GM19455 (cell line): ENCODE measurements at regions not wholly inside any gene's neighbourhood (a gene's known extent, or its start where the extent isn't known, plus 50 kb on each side); places are given as distances from the start of the nearest gene placed in this dataset.

Experiments used
- ATAC-seq: cut with Tn5 transposase; IDR thresholded peaks from one replicate; pipeline ENCODE4 v1.9.1; 2021; ENCODE audit not compliant: unreplicated experiment

DNA sequence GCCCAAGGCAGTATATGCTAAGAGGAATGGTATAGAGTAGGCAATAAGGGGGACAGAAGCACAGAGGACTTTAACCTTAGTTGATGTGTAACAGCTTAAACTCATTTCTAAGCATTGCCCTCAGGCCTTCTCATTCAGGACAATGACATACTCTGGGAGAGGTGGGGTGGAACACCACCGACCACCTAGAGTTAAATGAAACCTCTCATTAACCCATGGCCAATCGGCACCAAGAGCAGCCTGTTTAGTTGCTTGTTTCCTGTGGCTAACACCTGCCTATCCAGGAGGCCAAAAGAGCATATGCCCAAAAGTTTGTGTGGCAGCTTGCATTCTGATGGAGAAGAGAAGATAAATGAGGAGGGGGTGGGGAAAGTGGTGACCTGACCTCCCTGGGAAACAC lies 50.0 kb downstream of the PABIR2 start:
- ATAC-seq: no peak

DNA sequence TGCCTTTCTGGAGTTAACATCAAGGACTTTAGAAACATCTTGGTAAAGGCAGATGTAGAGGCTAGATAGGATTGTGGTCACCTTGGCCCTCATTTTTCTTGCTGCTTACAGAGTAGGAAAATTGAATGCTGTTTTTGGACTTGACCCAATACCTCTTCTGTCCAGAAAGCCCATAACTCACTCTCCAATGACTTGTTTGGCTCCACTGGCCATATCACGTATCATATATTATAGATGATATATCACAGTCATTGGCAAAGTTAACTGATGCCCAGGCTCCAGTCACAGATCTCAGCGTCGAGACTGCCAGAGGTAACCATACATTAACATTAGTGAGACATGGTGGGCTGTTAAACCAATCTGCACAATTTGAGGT lies 50.6 kb downstream of the PABIR2 start:
- no peak for ATAC-seq

DNA sequence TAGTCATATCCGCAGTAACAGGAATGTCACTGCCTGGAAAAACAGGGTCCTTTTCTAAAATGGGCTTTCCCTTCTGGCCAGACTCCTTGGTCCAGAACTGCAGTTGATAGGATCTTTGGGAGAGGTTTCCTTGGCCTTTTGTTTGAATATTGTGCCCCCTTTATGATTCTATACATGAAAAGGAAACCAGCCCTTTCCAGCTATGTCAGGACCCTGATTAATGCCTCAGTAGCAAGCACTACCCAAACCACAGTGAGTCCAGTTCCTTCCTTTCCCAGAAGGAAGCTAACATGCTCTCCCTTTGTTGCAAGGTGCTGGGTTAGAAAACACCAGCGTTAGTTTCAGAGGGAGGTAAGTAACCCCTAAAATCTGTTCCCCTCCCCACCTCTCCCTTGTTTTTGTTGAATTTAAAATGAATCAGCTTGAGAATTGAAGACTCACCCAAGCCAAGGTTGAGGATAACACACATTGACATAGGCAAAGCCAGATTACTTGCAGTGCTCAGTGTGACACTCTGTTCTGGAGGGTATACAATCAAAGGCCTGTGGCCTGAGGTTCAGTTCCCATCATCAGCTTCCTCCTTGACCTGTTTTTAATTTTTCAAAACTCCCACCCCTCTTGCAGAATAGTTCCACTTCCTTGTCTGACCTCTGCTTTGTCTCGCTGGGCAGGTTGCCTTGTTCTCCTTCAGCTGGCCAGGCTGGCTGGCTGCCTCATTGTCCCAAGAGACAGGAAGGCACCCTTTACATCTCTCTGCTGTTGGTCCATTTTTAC lies 51.2 kb downstream of the PABIR2 start:
- ATAC-seq: no peak

DNA sequence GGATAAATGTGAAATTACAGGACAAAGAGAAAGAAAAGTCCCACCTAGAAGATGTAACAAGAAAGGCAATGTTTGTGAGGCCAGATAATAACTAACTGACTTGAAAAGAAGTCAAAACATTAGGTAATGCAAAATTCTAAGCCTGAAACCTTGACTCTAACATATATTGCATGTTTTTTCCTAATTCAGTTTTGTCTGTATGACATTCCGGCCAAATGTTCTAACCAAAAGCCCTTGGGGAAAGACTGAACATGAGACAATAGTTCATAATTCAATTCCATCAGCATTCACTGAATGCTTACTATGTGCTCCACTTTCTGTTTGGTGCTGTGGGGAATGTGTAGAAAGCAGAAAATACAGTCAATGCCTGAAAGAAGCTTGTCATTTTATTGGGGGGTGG lies 53.9 kb downstream of the PABIR2 start:
- ATAC-seq: no peak

DNA sequence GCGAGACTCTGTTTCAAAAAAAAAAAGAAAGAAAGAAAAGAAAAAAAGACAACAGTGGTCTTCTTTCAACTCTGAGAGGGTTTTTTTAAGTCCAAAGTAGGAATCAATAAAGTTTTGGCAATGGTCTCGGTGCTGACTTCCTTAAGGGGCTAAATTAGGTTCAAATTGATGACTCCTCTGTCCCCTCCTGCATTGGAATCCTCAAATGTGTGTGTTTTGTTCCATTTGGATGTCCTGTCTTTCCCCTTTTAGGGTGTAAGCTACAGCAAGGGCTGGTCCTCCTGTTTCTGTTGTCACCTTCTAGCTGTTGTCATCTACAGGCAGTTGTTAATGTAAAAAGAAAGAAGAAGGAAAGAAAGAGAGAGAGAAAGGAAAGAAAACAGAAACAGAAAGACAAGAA lies 54.4 kb downstream of the PABIR2 start:
- ATAC-seq: no peak

DNA sequence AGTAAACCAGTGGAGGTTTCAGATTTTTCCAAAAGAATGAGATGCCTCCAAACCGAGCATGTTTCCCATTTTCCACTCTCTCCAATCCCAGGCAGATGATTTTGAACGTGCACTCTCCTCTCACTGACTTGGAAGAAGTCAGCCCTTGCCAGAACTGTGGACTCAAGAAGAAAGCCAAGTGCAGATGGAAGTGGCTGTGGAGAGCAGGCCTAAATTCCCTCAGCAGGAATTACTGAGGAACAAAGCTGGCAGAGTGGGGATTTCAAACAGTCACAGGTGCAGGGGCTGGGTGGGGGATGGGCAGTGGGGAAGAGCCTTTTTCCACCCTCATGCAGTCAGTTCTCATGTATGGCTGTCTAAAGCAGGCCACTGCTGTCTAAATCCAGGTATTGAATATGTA lies 55.3 kb downstream of the PABIR2 start:
- ATAC-seq: no peak

DNA sequence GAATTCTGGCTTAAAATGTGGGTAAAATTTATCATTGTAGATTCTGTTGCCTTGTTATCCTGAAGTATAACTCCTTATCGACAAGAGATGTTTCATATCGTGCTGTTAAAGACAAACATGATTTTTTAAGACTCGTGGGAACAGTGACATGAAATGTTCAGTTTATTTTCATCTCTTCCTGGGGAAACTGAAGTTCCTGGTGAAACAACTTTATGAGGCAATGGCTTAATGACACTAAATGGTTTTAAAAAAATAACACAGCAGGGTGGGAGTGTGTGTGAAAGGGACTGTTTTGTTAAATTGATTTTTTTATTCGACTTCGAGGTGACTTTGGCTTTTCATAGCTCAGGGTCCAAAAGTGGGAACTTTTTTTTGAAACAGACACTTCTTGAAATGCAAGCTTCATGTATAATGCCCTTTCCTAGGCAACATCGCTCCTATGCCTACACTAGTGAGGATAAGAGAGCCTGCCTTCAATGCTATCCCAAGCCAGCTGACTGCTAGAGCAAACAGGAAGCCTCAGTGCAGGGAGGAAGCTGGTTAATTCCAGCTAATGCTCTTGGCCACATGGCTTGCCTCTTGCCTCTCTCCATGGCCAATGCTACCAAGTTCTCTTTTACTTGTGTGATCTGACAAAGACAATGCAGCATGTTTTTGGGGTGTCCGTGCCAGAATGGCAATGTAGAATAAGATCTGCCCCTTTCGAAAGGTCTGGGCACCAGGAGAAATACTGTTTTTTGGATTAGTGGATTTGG lies 57.8 kb downstream of the PABIR2 start:
- ATAC-seq: no peak

DNA sequence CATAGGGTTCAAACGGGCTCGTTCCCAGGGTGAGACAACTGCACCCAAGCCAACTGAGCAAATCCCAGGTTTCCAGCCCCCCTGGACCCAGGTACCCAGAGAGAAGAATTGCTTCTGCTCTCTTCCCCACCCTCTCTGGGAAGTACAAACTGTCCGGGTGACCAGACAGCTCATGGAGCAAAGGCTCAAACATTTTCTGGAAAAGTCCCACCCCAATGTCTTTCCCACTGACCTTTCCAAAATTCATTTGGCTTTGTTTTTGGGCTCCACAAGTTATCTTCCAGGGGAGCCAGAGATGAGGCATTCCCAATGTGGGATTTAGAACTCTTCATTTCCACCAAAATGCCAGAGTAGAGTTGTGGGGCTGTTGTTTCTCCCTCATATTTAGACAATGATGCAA lies 58.6 kb downstream of the PABIR2 start:
- ATAC-seq: no peak

DNA sequence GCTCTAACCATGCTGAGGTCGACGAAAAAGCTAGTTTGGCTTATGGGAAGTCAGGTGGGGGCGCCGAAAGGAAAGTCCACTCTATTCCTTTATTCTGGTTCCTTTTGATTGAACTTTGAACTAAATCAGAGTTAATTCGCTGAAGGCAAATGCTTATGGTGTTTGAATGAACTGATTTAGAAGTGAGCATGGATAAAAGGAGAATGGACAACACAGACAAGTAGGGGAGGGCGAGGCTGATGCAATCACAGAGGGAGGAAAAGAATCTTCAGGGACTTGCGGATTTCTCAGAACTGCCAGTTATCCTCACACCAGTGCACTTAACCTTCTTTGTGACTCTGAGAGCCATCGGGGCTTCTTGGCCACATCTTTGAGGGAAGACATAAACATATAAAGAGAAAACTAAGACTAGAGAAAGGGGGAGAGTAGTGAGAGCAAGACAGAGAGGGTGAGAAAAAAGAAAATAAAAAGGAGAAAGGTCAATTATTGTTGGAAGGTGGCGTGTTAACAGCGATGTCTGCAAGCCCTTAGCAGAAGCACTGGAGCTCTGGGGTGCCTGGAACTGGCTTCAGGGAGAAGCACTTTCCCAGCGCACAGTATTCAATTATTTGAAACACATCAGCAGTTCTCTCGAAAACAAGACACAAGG lies 59.2 kb downstream of the PABIR2 start:
- no peak for ATAC-seq

DNA sequence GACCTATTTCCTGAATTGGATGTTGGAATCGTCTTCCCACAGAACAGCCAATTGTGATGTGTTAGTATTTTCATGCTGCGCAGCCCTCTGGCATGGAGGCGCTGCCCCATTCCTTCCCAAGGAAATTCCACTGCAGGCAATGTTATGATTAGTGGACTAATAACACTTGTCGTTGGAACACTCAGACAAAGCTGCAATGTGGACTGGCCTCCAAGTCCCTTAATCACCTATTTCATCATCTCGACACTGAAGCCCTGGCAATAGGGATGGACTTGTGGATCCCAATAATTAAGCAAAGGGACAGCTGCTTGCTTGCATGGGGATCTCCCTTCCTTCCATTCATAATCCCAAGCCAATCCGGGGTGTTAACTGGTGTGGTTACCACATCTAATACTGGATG lies 59.9 kb downstream of the PABIR2 start:
- ATAC-seq: no peak

DNA sequence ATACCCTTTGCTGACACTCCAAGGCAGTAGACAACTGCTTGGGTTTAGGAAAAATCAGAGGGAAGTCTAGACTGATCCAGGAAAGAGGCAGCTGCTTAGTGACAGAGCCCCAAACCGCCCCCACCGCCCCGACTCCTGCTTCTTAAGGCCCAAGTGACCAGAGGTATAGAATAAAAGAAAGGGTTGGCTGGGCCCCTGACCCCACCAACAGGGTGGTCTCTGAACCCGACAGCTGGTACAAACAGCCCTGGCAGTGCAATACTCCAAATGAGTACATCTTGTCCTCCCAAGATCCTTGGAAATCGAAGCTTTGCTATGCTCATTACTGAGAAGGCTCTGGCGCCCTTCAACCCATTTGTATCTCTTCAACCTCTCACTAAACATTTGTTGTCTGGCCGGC lies 60.6 kb downstream of the PABIR2 start:
- no peak for ATAC-seq

DNA sequence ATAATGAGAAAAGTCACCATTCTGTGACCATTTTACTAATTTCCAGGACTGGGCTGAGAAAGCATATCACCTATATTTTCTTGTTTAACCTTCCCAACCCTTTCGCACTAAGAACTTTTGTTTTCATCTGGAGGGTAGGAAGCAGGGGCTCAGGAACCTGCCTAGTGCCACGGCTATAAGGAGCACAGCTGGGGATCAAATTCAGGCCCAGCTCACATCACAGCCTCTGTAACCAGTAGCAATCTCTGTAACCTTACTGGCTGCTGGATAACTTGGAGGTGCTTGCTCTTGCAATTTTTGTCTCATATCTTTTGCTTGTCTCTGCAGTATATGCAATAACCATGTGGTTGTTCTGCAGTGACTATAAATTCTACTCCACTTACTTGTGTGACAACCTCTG lies 62.0 kb downstream of the PABIR2 start:
- no peak for ATAC-seq

DNA sequence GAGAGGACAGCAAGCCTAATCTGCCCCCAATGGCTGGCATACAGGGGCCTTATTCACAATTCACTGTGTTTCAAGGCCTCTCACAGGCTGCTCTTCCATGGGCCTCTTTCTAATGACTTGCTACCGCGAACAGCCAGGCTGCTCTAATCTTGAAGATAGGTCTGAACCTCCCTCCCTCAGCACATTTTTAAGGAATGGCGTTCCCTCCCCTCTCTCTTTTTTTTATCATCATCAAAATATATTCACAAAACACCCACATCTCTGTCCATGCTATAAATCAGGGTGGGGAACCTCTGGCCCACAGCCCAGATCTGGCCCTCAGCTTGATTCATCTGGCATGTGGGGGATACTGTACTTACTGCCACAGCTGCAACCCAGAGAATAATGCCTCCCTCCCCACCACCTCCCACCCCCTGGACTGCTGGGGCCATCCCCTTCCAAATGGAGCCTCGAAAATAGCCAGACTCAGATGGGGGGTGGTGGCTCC lies 62.5 kb downstream of the PABIR2 start:
- no peak for ATAC-seq

DNA sequence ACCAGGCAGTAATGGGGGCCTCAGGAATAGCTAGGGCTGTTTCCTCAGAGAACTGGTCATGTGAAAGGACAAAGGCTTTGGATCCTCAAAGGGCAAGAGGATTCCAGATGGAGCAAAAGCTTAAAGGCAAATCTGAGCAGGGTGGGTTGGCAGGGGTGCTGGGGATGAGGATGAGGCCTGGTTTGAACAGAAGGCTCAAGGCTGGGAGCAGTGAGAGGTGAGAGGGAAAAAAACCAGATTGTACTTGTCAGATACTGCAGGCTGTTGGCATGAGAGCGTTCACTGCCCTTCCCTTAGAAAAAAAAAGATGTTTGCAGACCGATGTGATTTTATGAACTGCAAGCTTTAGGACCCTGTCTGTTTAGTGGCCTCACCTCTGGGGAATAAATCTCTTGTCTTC lies 63.4 kb downstream of the PABIR2 start:
- no peak for ATAC-seq

DNA sequence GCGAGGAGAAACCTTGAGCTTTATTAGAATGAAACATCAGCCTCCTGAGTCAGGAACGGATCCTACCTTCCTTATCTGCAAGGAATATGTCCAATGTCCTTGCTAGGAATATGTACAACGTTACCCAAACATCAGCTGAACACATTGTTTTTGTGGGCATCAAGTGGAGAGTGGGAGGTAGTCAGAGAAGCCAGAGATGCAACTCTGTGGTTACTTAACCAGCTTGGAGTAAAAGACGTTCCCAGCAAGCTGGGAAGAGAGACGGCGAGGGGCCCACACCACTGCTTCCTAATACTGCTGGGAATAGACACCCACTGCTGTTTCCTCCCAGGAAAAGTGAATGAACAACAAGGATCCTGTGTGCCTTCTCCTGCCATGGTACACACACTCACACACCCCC lies 64.3 kb downstream of the PABIR2 start:
- ATAC-seq: no peak

DNA sequence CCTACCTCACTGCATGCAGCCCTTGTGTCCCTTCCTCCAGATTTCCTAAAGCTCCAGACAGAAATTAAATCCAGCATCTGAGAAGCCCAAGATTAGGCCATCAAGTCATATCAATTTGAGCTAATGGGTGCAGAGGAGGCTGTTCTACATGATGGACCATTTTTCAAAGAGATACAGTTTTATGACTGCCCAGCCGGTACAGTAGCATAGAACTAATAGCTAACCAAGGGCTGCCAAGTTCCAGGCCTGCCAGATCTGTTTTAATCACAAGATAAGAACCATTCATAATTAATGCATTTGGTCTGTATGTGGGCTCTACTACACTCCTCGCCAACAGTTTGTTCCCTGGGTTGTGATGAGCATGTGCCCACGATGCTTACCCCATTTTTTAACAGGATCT lies 64.9 kb downstream of the PABIR2 start:
- ATAC-seq: no peak

DNA sequence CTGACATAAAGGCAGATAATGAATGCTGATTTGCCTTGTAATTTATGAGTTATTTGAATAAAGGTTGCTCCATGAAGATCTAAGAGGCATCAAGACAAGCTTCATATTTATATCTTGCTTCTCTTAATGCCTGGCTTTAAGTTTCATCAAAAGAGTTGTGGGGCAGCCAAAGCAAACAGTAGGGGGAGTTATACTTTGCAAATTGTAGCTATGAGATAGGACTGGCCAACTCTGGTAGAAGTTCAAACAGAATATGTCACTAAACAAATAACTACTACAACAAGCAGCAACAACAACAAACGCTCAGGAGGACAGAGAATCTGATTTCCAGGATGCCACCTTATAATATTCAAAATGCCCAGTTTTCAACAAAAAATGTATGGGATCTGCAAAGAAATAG lies 69.1 kb upstream of the PLAC1 start:
- ATAC-seq: no peak

DNA sequence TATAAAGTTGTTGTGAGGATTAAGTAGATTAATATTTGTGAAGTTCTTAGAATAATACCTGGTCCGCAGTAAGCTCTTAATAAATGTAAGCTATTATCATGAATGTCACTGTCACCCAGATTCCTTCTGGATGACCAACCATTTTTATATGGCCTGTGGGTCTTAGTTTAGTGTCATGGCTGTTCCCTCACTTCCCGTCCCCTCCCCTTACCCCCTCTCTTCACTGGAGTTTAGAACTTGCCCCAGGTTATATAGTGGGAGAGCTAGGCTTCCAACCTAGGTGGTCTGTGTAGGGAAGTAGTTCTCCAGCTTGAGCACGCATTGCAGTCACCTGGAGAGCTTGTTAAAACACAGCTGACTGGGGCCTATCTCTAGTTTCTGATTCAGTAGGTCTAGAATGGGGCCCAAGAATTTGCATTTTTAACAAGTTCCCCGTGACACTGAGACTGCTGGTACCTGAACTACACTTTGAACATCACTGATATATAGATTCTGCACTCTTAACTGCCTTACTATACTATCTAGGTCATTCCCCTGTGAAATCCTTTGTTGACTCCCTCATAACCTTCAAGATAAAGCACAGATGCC lies 66.9 kb upstream of the PLAC1 start:
- no peak for ATAC-seq

DNA sequence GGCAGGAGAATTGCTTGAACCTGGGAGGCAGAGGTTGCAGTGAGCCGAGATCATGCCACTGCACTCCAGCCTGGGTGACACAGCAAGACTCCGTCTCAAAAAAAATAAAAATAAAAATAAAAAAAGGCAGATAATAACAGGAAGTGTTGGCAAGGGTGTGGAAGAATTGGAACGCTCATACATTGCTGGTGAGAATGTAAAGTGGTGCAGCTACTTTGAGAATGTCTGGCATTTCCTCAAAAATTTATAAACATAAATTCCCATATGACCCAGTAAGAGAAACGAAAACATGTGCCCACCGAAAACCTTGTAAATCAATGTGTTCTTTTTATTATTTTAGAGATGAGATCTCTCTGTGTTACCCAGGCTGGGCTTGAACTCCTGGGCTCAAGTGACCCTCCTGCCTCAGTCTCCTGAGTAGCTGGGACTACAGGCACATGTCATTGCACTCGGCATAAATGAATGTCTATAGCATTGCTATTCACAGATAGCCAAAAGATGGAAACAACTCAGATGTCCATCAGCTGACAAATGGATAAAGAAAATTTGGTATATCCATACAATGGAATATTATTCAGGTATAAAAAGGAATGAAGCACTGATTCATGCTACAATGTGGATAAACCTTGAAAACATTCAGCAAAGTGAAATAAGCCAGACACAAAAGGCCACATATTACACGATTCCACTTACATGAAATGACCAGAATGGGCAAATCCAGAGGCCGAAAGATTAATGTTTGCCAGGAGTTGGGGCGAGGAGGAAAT lies 63.7 kb upstream of the PLAC1 start:
- no peak for ATAC-seq

DNA sequence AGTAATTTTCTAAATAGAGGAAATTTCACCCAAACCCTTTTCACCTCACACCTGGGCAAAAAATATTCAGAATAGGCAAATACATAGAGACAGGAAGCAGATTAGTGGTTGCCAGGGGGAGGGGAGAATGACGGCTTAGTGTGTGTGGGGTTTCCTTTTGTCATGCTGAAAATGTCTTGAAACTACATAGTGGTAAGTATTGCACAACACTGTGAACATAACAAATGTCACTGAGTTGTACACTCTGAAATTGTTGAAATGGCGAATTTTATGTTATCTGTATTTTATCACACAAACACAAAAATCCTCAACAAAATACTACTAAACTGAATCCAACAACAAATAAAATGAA lies 60.7 kb upstream of the PLAC1 start:
- peak; percentile 73 for ATAC-seq
